ENCODE measurements at regions not wholly inside any gene's neighbourhood (a gene's known extent, or its start where the extent isn't known, plus 50 kb on each side); places are given as distances from the start of the nearest gene placed in this dataset.

GRCh38 chrX:111041018-111041462, 55.0 kb upstream of the PAK3 start:
- TF ChIP-seq CTCF (IDR thresholded peaks at IDR 0.05) (no peak), POLR2A (IDR thresholded peaks at IDR 0.05) (no peak), POLR2AphosphoS5 (IDR thresholded peaks at IDR 0.05; ENCODE audit: insufficient read depth in 1 of 2, low read depth in 1 of 2) (no peak)

Measured in vagina (tissue), 2 donors.